GM19452 (cell line): ENCODE measurements at regions not wholly inside any gene's neighbourhood (a gene's known extent, or its start where the extent isn't known, plus 50 kb on each side); places are given as distances from the start of the nearest gene placed in this dataset.
"Not testable (repeated sequence)": the region's sequence is repeated elsewhere in the genome, so short reads cannot be mapped to it uniquely, and the experiment has no call there.

ENCODE experiments used
- ATAC-seq: cut with Tn5 transposase; IDR thresholded peaks from one replicate; pipeline ENCODE4 v1.9.1; 2021; ENCODE audit not compliant: unreplicated experiment

DNA sequence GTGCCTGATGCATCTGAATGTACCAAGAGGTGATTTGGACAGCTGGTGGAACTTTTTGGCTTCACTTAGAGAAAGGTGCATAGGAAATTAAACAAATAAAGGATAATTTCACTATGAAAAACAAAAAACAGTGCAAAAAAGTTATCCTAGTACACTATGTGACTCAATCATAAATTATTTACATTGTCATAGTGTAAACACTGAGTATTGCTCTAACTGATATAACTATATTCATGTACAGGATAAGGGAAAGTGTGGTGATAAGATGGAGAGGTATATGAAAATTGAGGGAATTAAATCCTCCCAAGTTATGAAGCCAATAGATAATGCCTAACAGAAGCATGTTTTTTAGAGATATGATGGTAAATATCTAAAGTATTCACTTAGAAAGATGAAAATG, 50.2 kb upstream of the CPNE4 start:
- ATAC-seq = no peak

DNA sequence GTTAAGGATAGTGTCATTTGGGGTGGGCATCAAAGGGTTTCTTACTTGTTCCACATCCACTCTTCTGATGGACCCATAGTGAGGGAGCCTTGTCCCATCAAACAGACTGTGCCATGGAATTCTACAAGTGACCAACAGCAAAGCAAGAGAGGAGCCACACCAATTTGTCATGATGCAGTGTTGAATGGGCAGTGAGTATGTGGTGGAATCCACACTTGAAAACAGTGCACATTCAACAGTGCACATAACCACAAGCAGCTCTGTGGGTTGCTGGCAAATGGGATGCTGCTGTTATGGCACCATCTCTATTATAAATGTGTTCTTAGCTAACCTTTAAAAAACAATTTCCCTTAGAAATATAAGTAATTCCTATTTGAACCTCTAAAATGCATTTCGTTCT, 52.5 kb upstream of the CPNE4 start:
- ATAC-seq = no peak

DNA sequence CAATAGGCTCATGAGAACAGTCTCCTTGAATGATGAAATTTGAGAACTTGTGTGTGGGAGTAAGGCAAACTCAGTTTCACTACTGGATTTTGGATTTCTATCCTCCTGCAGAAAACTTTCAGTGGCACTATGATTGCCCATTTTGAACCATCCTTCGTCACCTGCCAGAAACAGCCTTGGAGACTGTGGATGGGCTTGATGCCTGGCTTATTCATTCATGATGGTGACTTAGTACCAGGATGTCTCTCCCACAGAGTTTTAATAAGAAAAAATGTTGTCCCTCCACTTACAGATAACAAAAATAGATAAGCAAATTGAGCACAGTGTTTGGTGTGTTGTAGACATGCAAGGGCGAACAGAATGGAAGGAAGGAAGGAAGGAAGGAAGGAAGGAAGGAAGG, 53.5 kb upstream of the CPNE4 start:
- no peak for ATAC-seq

- ATAC-seq = no peak
Observed at GRCh38 chr3:132090921-132091320, 56.1 kb upstream of the CPNE4 start.

DNA sequence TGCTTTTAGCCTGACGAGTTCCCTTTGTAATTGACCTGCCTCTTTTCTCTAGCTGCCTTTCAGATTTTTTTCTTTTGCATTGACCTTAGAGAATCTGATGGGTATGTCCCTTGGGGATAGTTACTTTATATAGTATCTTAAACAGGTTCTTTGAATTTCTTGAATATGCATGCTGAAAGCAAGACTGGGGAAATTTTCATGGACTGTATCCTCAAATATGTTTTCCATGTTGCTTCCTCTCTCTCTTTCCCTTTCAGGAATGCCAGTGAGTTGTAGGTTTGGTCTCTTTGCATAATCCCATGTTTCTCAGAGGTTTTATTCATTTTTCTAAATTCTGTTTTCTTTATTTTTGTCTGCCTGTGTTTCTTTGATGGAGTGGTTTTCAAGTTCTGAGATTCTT, 81.8 kb upstream of the CPNE4 start:
- no peak for ATAC-seq

- no peak for ATAC-seq
Observed at GRCh38 chr3:132117642-132118041, 82.8 kb upstream of the CPNE4 start.

- no peak for ATAC-seq
Observed at GRCh38 chr3:132119531-132119930, 84.7 kb upstream of the CPNE4 start.

- ATAC-seq = no peak
Observed at GRCh38 chr3:132124096-132124495, 89.3 kb upstream of the CPNE4 start.

DNA sequence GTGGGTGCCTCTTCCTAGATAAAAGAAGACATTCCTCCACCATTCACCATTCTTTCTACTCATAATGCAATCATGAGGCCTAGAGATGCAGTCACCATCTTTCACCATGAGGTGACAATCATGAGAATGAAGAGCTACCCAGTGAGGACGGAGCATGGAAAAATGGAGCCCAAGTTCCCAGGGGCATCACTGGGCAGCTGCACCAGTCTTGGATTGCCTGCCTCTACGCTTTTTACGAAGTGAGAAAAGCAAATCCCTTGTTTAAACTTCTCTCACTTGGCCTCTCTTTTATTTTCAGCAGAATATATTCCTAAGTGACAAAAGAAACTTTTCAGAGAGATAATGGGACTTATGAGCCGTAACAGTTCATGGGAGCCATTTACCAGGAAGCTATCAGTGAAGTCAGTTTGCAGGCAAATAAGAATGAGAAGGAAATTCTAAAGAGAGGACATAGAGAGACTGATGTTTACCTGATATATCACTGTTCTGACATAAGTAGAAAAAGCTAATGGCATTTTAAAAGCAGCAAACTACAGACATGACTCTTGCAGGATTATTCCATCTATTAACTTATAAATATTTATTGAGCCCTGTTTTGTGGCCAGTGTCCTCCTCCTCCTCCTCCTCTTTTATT, 90.0 kb upstream of the CPNE4 start:
- ATAC-seq = no peak

- ATAC-seq = no peak
Observed at GRCh38 chr3:132134611-132135010, 99.8 kb upstream of the CPNE4 start.

- no peak for ATAC-seq
Observed at GRCh38 chr3:132135628-132136333, 101.0 kb upstream of the CPNE4 start.

- ATAC-seq = no peak
Observed at GRCh38 chr3:132136334-132136716, 101.5 kb upstream of the CPNE4 start.

GRCh38 chr3:132136902-132137301, 102.1 kb upstream of the CPNE4 start:
- not testable (repeated sequence) for ATAC-seq

DNA sequence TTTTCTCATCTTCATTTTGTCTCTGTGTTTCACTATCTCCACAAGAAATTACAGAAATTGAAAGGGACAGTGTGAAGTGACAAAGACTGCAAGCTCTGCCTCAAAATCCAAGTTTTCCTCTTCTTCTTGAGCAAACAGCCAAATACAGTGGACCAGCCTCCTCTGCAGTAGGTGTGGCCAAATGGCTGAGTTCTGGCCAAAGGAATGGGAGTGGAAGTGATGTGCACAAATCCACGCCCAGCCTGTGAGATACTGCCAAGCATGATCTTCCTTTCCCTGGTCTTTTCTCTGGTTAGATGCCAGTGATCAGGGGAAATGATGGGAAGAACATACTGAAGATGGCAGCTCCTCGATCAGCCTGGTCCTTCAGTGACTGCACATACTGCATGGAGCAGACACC, 111.0 kb upstream of the CPNE4 start:
- ATAC-seq = no peak

DNA sequence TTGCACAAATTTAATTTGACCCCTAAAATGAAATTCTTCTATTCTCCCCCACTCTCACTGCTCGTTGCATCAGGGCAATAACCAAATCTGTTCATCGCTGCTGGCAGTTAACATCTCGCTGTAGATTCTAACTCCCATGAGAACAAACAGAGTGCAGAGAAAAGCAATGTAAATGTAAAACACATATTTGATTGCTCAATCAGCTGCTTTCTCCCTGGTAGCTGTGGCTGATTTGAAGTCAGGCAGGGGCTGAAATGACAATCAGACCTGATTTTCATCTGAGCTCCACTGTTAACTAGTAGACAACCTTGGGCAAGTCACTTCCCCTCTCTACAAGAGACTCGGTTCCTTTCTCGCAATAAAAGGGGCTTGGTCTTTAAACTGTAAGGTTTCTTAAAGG, 119.8 kb upstream of the CPNE4 start:
- no peak for ATAC-seq

DNA sequence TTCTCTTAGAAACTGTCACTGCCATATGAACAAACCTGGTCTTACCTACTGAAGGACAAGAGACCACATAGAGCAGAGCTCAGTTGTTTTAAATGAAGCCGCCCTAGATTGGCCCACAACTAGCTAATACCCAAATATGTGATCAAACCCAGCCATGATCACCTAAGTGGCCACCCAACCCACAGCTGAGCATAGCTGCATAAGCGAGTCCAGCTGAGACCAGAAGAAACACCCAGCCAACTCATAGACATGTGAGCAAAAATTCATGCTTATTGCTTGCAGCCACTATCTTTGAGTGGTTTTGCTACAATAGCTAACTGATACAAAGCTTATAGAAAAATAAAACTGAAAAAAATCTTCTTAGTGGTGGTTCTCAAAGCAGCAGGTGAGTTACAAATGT, 124.3 kb upstream of the CPNE4 start:
- ATAC-seq = no peak

GRCh38 chr3:132160198-132160597, 125.4 kb upstream of the CPNE4 start:
- no peak for ATAC-seq

DNA sequence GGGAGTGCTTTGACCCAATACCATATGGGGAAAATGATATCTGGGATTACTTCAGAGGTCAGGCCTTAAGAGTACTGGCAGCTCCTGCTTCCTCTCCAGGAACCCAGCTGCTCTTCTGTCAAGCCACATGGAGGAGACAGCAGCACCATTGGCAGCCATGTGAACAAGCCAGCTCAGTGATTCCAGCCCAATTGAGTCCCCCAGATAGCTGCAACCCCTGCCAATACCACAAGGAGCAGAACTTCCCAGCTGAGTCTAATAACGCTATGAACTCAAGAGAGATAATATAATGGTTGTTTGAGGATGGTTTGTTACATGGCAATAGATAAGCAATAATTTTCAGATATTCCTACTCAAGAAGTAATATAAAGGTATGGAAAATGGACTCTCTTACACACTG, 126.8 kb upstream of the CPNE4 start:
- no peak for ATAC-seq

- no peak for ATAC-seq
Observed at GRCh38 chr3:132164469-132165092, 129.8 kb upstream of the CPNE4 start.

- ATAC-seq = no peak
Observed at GRCh38 chr3:132167870-132168269, 133.1 kb upstream of the CPNE4 start.

DNA sequence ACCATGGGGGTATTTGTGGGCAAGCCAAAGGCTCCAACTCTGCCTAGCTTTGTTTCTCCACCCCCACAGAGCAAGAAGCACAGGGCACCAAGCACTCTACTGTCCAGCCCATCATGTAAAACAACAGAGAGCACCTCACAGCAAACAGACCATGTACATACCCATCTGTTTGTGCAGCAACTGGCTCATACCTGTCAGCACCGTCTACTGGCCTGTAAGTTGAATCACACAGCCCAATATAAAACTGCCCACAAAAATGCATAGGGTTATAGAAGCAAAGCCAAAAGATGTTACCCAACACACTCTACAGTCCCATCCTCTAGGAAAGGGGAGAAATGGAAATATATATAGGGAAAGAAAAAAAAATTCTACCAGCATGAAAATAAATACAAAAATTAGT, 139.7 kb upstream of the CPNE4 start:
- ATAC-seq = no peak

- ATAC-seq = peak; percentile 53
Observed at GRCh38 chr3:132180337-132180791, 136.8 kb upstream of the ACP3 start.
